VCaP (cell line): ENCODE measurements at regions not wholly inside any gene's neighbourhood (a gene's known extent, or its start where the extent isn't known, plus 50 kb on each side); places are given as distances from the start of the nearest gene placed in this dataset.

Source experiments
- H3K27ac ChIP-seq: fragments of 450-650 bp; 2 replicates; pipeline ENCODE4 v1.5.1; 2017
- CTCF ChIP-seq: fragments of 450-650 bp; conservative IDR thresholded peaks from 2 replicates; pipeline ENCODE4 v1.5.1; 2017; ENCODE audit warnings: mild to moderate bottlenecking, moderate library complexity

- H3K27ac ChIP-seq: no peak overlapping the region
- TF ChIP-seq CTCF: no peak
Observed at GRCh38 chr22:27440304-27440865, 361.2 kb downstream of the MN1 start.

- TF ChIP-seq CTCF: no peak
Observed at GRCh38 chr22:27441706-27442475, 359.7 kb downstream of the MN1 start.

GRCh38 chr22:27443306-27443705 lies 358.2 kb downstream of the MN1 start:
- no peak for TF ChIP-seq CTCF
- H3K27ac ChIP-seq: no peak overlapping the region

More at GRCh38 chr22:27441706-27442475, 359.7 kb downstream of the MN1 start:
- no peak overlapping the region for H3K27ac ChIP-seq

GRCh38 chr22:27445881-27446280 lies 355.7 kb downstream of the MN1 start:
- no peak for TF ChIP-seq CTCF

GRCh38 chr22:27447289-27447688 lies 354.3 kb downstream of the MN1 start:
- TF ChIP-seq CTCF: no peak
- no peak overlapping the region for H3K27ac ChIP-seq

More at GRCh38 chr22:27445881-27446280, 355.7 kb downstream of the MN1 start:
- no peak overlapping the region for H3K27ac ChIP-seq

- H3K27ac ChIP-seq: no peak overlapping the region
- TF ChIP-seq CTCF: no peak
Observed at GRCh38 chr22:27450448-27450847, 351.1 kb downstream of the MN1 start.

- TF ChIP-seq CTCF: no peak
- no peak overlapping the region for H3K27ac ChIP-seq
Observed at GRCh38 chr22:27452245-27452644, 349.3 kb downstream of the MN1 start.
